Psoas muscle (tissue), 7 donors: ENCODE measurements at regions not wholly inside any gene's neighbourhood (a gene's known extent, or its start where the extent isn't known, plus 50 kb on each side); places are given as distances from the start of the nearest gene placed in this dataset.

Source experiments
- ATAC-seq, 4 donors: fragments of 200-7000 bp; cut with Tn5 transposase; one replicate each; pipeline ENCODE4 v1.9.1; 2020; ENCODE audit warnings: moderate library complexity in 3 of 4, mild to moderate bottlenecking in 2 of 4
- DNase-seq, 2 donors: peaks; one replicate each; pipeline ENCODE4 v3.0.0-alpha.2; 2020
- H3K27ac ChIP-seq: fragments of 200-600 bp; one replicate; pipeline ENCODE4 v1.8.0; 2022
- H3K27me3 ChIP-seq, 3 donors: fragments of 200-600 bp in 1 of 3; one replicate each; pipeline versions ENCODE4 v1.6.1 to v1.8.0; 2013 to 2022; ENCODE audit warnings: low read length in 2 of 3, mild to moderate bottlenecking in 2 of 3, moderate library complexity in 1 of 3; ENCODE audit not compliant: insufficient read depth in 3 of 3
- H3K36me3 ChIP-seq, 2 donors: fragments of 200-600 bp in 1 of 2; one replicate each; pipeline versions ENCODE4 v1.6.1 to v1.8.0; 2013 to 2022; ENCODE audit warnings: low read depth in 1 of 2, mild to moderate bottlenecking in 1 of 2, moderate library complexity in 1 of 2; ENCODE audit not compliant: insufficient read depth in 1 of 2
- H3K4me1 ChIP-seq: fragments of 200-600 bp; one replicate; pipeline ENCODE4 v1.8.0; 2022
- H3K4me3 ChIP-seq: fragments of 200-600 bp; one replicate; pipeline ENCODE4 v1.8.0; 2022; ENCODE audit warnings: mild to moderate bottlenecking
- H3K9me3 ChIP-seq: fragments of 200-600 bp; one replicate; pipeline ENCODE4 v1.8.0; 2022
- CTCF ChIP-seq: fragments of 200-600 bp; IDR thresholded peaks from one replicate; pipeline ENCODE4 v1.8.0; 2022; ENCODE audit warnings: antibody characterized with exemption
- WGBS, 3 donors: extraction: QIAGEN DNeasy Blood & Tissue Kit; methylation state at CpG; one replicate each; pipeline versions ENCODE4 v1.1.6 to v1.1.7; 2013; 5-methylcytosine and 5-hydroxymethylcytosine counted together
- intact Hi-C, 2 donors: fragments of 100-400 bp; cut with DNase I; formaldehyde crosslinking; loops; one replicate each; pipeline versions ENCODE4 v1.11.0 to v1.14.2; 2022
- donor health status: healthy with polysubstance abuse.
- donor health status: DM: no; HTN: no; CAD: no; lungs with moderate emphysema.
- donor health status: Bipolar disorder and iron deficiency.
- donor health status: healthy.
- donor health status: DM: yes; HTN: yes; CAD: no.
- donor health status: DM: no; HTN: no; CAD: no.
- donor health status: DM: yes; HTN: yes; CAD: no.

GRCh38 chr2:117342415-117342814, 472.1 kb upstream of the DDX18 start:
- Histone ChIP-seq H3K36me3 (no peaks in the 10 kb centered on the region), H3K4me3 (no peak overlapping the region), H3K9me3 (no peaks in the 10 kb centered on the region), H3K4me1 (no peaks in the 10 kb centered on the region), H3K27me3 (no peaks in the 10 kb centered on the region), H3K27ac (no peak overlapping the region)
- no peak for ATAC-seq
- no peak for TF ChIP-seq CTCF
- intact Hi-C loops, result no loop called here
- DNase-seq, result no peak

- 64 to 65% (median 65%) methylated on average over 4 of the region's 4 CpGs for WGBS, 3 donors
- no peak overlapping the region for H3K27ac ChIP-seq
- TF ChIP-seq CTCF, result no peak
- H3K4me1 ChIP-seq, result no peaks in the 10 kb centered on the region
- H3K4me3 ChIP-seq, result no peak overlapping the region
- intact Hi-C loops, result no loop called here
- H3K27me3 ChIP-seq, result no peaks in the 10 kb centered on the region
- H3K9me3 ChIP-seq, result no peaks in the 10 kb centered on the region
- ATAC-seq, result no peak
- no peak for DNase-seq
- H3K36me3 ChIP-seq, result no peaks in the 10 kb centered on the region
These were observed 464.8 kb upstream of the DDX18 start for GRCh38 chr2:117349687-117350086.

- no peak for DNase-seq
- Histone ChIP-seq H3K27ac (no peak overlapping the region), H3K4me3 (no peak overlapping the region), H3K27me3 (no peaks in the 10 kb centered on the region), H3K36me3 (no peaks in the 10 kb centered on the region), H3K9me3 (no peaks in the 10 kb centered on the region), H3K4me1 (no peaks in the 10 kb centered on the region)
- no peak for ATAC-seq
- WGBS, 3 donors, result 81 to 89% (median 82%) methylated on average over 4 of the region's 4 CpGs
- intact Hi-C loops, result no loop called here
- TF ChIP-seq CTCF, result no peak
These were observed 463.1 kb upstream of the DDX18 start for GRCh38 chr2:117351396-117351795.

- ATAC-seq (no peak), DNase-seq (no peak)
- H3K27ac ChIP-seq, result no peak overlapping the region
- H3K4me3 ChIP-seq, result no peak overlapping the region
- H3K36me3 ChIP-seq, result no peaks in the 10 kb centered on the region
- H3K4me1 ChIP-seq, result no peaks in the 10 kb centered on the region
- H3K27me3 ChIP-seq, result no peaks in the 10 kb centered on the region
- intact Hi-C loops, result no loop called here
- no peak for TF ChIP-seq CTCF
- 58 to 60% (median 59%) methylated on average over 5 of the region's 5 CpGs for WGBS, 3 donors
- H3K9me3 ChIP-seq, result no peaks in the 10 kb centered on the region
These were observed 455.1 kb upstream of the DDX18 start for GRCh38 chr2:117359266-117359914.

- no peak for TF ChIP-seq CTCF
- H3K27ac ChIP-seq, result no peak overlapping the region
- no peaks in the 10 kb centered on the region for H3K4me1 ChIP-seq
- intact Hi-C loops, result no loop called here
- no peak for DNase-seq
- WGBS, 3 donors, result 85 to 88% (median 86%) methylated on average over 2 of the region's 2 CpGs
- no peak overlapping the region for H3K4me3 ChIP-seq
- no peak for ATAC-seq
- H3K27me3 ChIP-seq, result no peaks in the 10 kb centered on the region
- H3K36me3 ChIP-seq, result no peaks in the 10 kb centered on the region
- no peaks in the 10 kb centered on the region for H3K9me3 ChIP-seq
These were observed 453.9 kb upstream of the DDX18 start for GRCh38 chr2:117360586-117360985.
